ENCODE measurements at regions not wholly inside any gene's neighbourhood (a gene's known extent, or its start where the extent isn't known, plus 50 kb on each side); places are given as distances from the start of the nearest gene placed in this dataset.

GRCh38 chr13:78286748-78287147 is 316.6 kb downstream of the POU4F1 start:
- TF ChIP-seq CTCF (IDR thresholded peaks at IDR 0.05) (no peak), POLR2A (IDR thresholded peaks at IDR 0.05) (no peak)

Measured in body of pancreas (tissue), 4 donors.